Osteoblast (primary cell): ENCODE measurements at regions not wholly inside any gene's neighbourhood (a gene's known extent, or its start where the extent isn't known, plus 50 kb on each side); places are given as distances from the start of the nearest gene placed in this dataset.
"Not testable (repeated sequence)": the region's sequence is repeated elsewhere in the genome, so short reads cannot be mapped to it uniquely, and the experiment has no call there.

Experiments used
- DNase-seq: peaks from one replicate; pipeline ENCODE4 v3.0.0; 2011; ENCODE audit warnings: low spot score, mixed read lengths; ENCODE audit not compliant: insufficient read length; ENCODE audit errors: missing footprints
- H2AFZ ChIP-seq: 2 replicates; pipeline ENCODE4 v1.6.0; 2011; ENCODE audit warnings: mild to moderate bottlenecking, low read length
- H3K27ac ChIP-seq: 2 replicates; pipeline ENCODE4 v1.5.1; 2011; ENCODE audit warnings: mild to moderate bottlenecking, low read depth, low read length, moderate library complexity
- H3K27me3 ChIP-seq: 2 replicates; pipeline ENCODE4 v1.6.0; 2012; ENCODE audit warnings: mild to moderate bottlenecking, control low read depth, inconsistent platforms, low read length, moderate library complexity; ENCODE audit not compliant: insufficient read depth
- H3K36me3 ChIP-seq: 2 replicates; pipeline ENCODE4 v1.5.1; 2011; ENCODE audit warnings: mild to moderate bottlenecking, low read length, control low read depth, moderate library complexity; ENCODE audit not compliant: insufficient read depth
- H3K4me1 ChIP-seq: 2 replicates; pipeline ENCODE4 v1.5.1; 2011; ENCODE audit warnings: mild to moderate bottlenecking, low read length, control low read depth, moderate library complexity; ENCODE audit not compliant: insufficient read depth
- H3K4me2 ChIP-seq: 2 replicates; pipeline ENCODE4 v1.6.0; 2011; ENCODE audit warnings: mild to moderate bottlenecking, low read length; ENCODE audit not compliant: insufficient read depth
- H3K4me3 ChIP-seq: fragments of 200-600 bp; sonication (generic); 3 replicates; pipeline ENCODE4 v1.5.1; 2012; ENCODE audit warnings: mild to moderate bottlenecking, low read length, inconsistent platforms; ENCODE audit not compliant: insufficient read depth
- H3K79me2 ChIP-seq: 2 replicates; pipeline ENCODE4 v1.6.0; 2012; ENCODE audit warnings: mild to moderate bottlenecking, low read length, control low read depth, inconsistent platforms; ENCODE audit not compliant: insufficient read depth
- H3K9me3 ChIP-seq: 2 replicates; pipeline ENCODE4 v1.5.1; 2011; ENCODE audit warnings: low read depth, low read length, control low read depth
- H4K20me1 ChIP-seq: 2 replicates; pipeline ENCODE4 v1.6.0; 2012; ENCODE audit warnings: mild to moderate bottlenecking, low read length, control low read depth; ENCODE audit not compliant: insufficient read depth
- TF ChIP-seq, protein P1 (sequence below): IDR thresholded peaks from 2 replicates; pipeline ENCODE4 v1.5.1; 2011; ENCODE audit warnings: mild to moderate bottlenecking, low read depth, low read length, moderate library complexity; ENCODE audit errors: extremely low read depth

DNA sequence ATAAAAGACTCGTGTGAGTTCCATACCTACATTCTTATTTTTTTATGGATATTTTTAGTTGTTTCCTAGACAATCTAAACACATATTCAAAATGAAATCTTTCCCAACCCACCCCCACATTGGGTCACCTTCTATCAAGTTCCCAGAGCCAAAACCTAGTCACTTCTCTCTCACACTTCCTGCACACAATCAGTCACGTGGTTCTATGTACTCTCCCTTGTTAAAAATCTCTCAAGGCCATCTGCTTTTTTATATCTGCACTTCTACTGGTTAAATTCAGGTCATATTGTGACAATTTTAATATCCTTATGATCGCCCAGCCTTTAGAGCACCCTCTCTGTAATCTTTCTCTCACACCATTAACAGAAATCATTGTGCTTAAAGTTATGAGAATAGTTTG, 175.0 kb upstream of the SYT10 start:
- H3K27ac ChIP-seq = no peak overlapping the region
- no peak overlapping the region for H3K4me2 ChIP-seq
- DNase-seq = no peak
- H3K27me3 ChIP-seq = no peaks in the 10 kb centered on the region
- H2AFZ ChIP-seq = no peak overlapping the region
- H3K4me3 ChIP-seq = no peak overlapping the region
- peaks cover 2% of the 10 kb centered on the region for H3K9me3 ChIP-seq
- no peaks in the 10 kb centered on the region for H3K79me2 ChIP-seq
- H4K20me1 ChIP-seq = no peaks in the 10 kb centered on the region
- TF ChIP-seq, protein P1, sequence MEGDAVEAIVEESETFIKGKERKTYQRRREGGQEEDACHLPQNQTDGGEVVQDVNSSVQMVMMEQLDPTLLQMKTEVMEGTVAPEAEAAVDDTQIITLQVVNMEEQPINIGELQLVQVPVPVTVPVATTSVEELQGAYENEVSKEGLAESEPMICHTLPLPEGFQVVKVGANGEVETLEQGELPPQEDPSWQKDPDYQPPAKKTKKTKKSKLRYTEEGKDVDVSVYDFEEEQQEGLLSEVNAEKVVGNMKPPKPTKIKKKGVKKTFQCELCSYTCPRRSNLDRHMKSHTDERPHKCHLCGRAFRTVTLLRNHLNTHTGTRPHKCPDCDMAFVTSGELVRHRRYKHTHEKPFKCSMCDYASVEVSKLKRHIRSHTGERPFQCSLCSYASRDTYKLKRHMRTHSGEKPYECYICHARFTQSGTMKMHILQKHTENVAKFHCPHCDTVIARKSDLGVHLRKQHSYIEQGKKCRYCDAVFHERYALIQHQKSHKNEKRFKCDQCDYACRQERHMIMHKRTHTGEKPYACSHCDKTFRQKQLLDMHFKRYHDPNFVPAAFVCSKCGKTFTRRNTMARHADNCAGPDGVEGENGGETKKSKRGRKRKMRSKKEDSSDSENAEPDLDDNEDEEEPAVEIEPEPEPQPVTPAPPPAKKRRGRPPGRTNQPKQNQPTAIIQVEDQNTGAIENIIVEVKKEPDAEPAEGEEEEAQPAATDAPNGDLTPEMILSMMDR = no peak
- no peaks in the 10 kb centered on the region for H3K36me3 ChIP-seq
- no peaks in the 10 kb centered on the region for H3K4me1 ChIP-seq

- Histone ChIP-seq H3K4me1 (no peaks in the 10 kb centered on the region), H3K27me3 (no peaks in the 10 kb centered on the region), H3K9me3 (peaks cover 2% of the 10 kb centered on the region), H3K79me2 (no peaks in the 10 kb centered on the region), H3K4me3 (no peak overlapping the region), H3K27ac (no peak overlapping the region), H2AFZ (no peak overlapping the region), H4K20me1 (no peaks in the 10 kb centered on the region), H3K4me2 (no peak overlapping the region), H3K36me3 (no peaks in the 10 kb centered on the region)
- no peak for DNase-seq
- TF ChIP-seq, protein P1 = no peak
Measured at GRCh38 chr12:33617218-33617617, 177.6 kb upstream of the SYT10 start.

GRCh38 chr12:33628087-33628486, 188.5 kb upstream of the SYT10 start:
- H3K4me2 ChIP-seq = no peak overlapping the region
- H3K27ac ChIP-seq = no peak overlapping the region
- H3K79me2 ChIP-seq = no peaks in the 10 kb centered on the region
- no peak for DNase-seq
- H3K4me1 ChIP-seq = no peaks in the 10 kb centered on the region
- H3K9me3 ChIP-seq = no peaks in the 10 kb centered on the region
- H3K4me3 ChIP-seq = no peak overlapping the region
- no peaks in the 10 kb centered on the region for H3K36me3 ChIP-seq
- no peaks in the 10 kb centered on the region for H4K20me1 ChIP-seq
- TF ChIP-seq, protein P1 = no peak
- no peak overlapping the region for H2AFZ ChIP-seq
- no peaks in the 10 kb centered on the region for H3K27me3 ChIP-seq

DNA sequence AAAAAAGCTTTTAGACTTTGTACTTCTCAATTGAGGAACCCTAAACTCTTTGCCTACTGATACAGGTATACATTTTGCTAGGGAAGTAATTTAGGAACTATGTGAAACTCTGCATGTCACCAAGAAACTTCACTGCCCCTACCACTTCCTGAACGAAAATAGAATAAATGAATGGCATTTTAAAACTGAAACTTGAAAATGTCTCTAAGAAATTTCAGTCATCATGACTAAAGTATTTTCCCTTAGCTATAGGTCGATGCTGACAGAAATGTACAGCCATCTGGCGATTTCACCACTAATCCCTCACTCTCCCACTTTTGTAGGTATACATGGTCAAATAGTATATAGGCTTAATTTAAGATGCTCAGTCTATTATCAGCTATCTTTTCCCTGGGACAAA, 194.9 kb upstream of the SYT10 start:
- DNase-seq = no peak
- H3K79me2 ChIP-seq = no peaks in the 10 kb centered on the region
- H3K36me3 ChIP-seq = no peaks in the 10 kb centered on the region
- H3K4me2 ChIP-seq = no peak overlapping the region
- H3K4me1 ChIP-seq = no peaks in the 10 kb centered on the region
- H3K27ac ChIP-seq = no peak overlapping the region
- no peaks in the 10 kb centered on the region for H3K9me3 ChIP-seq
- no peak overlapping the region for H3K4me3 ChIP-seq
- TF ChIP-seq, protein P1 = no peak
- no peak overlapping the region for H2AFZ ChIP-seq
- no peaks in the 10 kb centered on the region for H4K20me1 ChIP-seq
- H3K27me3 ChIP-seq = no peaks in the 10 kb centered on the region

DNA sequence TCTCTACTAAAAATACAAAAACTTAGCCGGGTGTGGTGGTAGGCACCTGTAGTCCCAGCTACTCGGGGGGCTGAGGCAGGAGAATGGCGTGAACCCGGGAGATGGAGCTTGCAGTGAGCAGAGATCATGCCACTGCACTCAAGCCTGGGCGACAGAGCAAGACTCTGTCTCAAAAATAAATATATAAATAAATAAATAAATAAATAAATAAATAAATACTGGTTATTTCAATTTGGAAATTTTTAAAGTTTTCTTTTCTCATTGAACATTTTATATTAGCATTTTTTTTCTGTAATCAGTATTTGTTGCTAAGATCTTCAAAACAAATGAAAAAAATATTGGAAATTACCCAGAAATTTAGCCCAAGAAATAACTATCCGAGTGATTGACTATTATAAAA, 197.3 kb upstream of the SYT10 start:
- DNase-seq, H3K36me3 ChIP-seq, H2AFZ ChIP-seq, H3K4me2 ChIP-seq, H3K4me1 ChIP-seq, H3K27me3 ChIP-seq, H3K27ac ChIP-seq, H3K9me3 ChIP-seq, H4K20me1 ChIP-seq, H3K4me3 ChIP-seq, H3K79me2 ChIP-seq: not testable (repeated sequence)
